IMR-90 (cell line): ENCODE measurements at regions not wholly inside any gene's neighbourhood (a gene's known extent, or its start where the extent isn't known, plus 50 kb on each side); places are given as distances from the start of the nearest gene placed in this dataset.
A peak's percentile ranks its signal among the peaks of the same experiment; 100 is the strongest.

Experiments used
- ATAC-seq: fragments of 200-7000 bp; cut with Tn5 transposase; 2 replicates; pipeline ENCODE4 v1.9.1; 2020; ENCODE audit warnings: low read depth, mild to moderate bottlenecking, moderate library complexity
- BruUV-seq: library from RNA; stranded (reverse); fragments of 400-500 nt; replicated peaks from 2 replicates; lab custom pipeline; 2021; lab: Mats Ljungman, UMichigan
- CTCF ChIA-PET: fragments of 300-600 bp; formaldehyde crosslinking; extraction: SDS; loops from one replicate; lab custom pipeline; 2021; ENCODE audit warnings: antibody characterized with exemption; lab: Yijun Ruan, JAX
- POLR2A ChIA-PET: fragments of 300-600 bp; sonication (Branson Sonifier 250); formaldehyde crosslinking; loops from one replicate; lab custom pipeline; 2022; ENCODE audit warnings: antibody characterized with exemption; ENCODE audit not compliant: unreplicated experiment; lab: Charles Lee
- DNase-seq: peaks from one replicate; pipeline ENCODE4 v3.0.0; 2013
- H2AFZ ChIP-seq: replicated peaks from 2 replicates; pipeline ENCODE3; 2013; ENCODE audit warnings: low read length, mild to moderate bottlenecking; ENCODE audit not compliant: poor library complexity
- H2AK5ac ChIP-seq: 2 replicates; pipeline ENCODE4 v1.6.1; 2013; ENCODE audit warnings: low read depth, low read length, inconsistent platforms
- H2AK9ac ChIP-seq: replicated peaks from 2 replicates; pipeline ENCODE3; 2013; ENCODE audit warnings: mild to moderate bottlenecking, low read depth, low read length, moderate library complexity; ENCODE audit not compliant: poor library complexity
- H2BK120ac ChIP-seq: 2 replicates; pipeline ENCODE4 v1.6.1; 2013; ENCODE audit warnings: low read depth, low read length, inconsistent platforms
- H2BK15ac ChIP-seq: 3 replicates; pipeline ENCODE4 v1.6.1; 2013; ENCODE audit warnings: low read depth, low read length, inconsistent platforms
- H2BK20ac ChIP-seq: 2 replicates; pipeline ENCODE4 v1.6.1; 2013; ENCODE audit warnings: low read depth, mild to moderate bottlenecking, inconsistent platforms, low read length, moderate library complexity
- H2BK5ac ChIP-seq: 2 replicates; pipeline ENCODE4 v1.6.1; 2013; ENCODE audit warnings: mild to moderate bottlenecking, low read depth, low read length, inconsistent platforms; ENCODE audit not compliant: poor library complexity, severe bottlenecking
- H3K14ac ChIP-seq: replicated peaks from 2 replicates; pipeline ENCODE4 v1.6.1; 2013; ENCODE audit warnings: low read depth, low read length, inconsistent platforms
- H3K18ac ChIP-seq: 2 replicates; pipeline ENCODE4 v1.6.1; 2013; ENCODE audit warnings: low read depth, low read length, control low read depth
- H3K23ac ChIP-seq: 2 replicates; pipeline ENCODE4 v1.6.1; 2013; ENCODE audit warnings: low read depth, low read length, inconsistent platforms
- H3K27ac ChIP-seq: 2 replicates; pipeline ENCODE4 v1.5.1; 2013; ENCODE audit warnings: mild to moderate bottlenecking, control low read depth, low read length; ENCODE audit not compliant: insufficient read depth
- H3K27me3 ChIP-seq: 2 replicates; pipeline ENCODE4 v1.6.1; 2013; ENCODE audit warnings: low read length; ENCODE audit not compliant: control insufficient read depth, insufficient read depth
- H3K36me3 ChIP-seq: 2 replicates; pipeline ENCODE4 v1.6.1; 2013; ENCODE audit warnings: low read length, mixed read lengths; ENCODE audit not compliant: control insufficient read depth, insufficient read depth
- H3K4ac ChIP-seq: 2 replicates; pipeline ENCODE4 v1.6.1; 2013; ENCODE audit warnings: low read depth, low read length, inconsistent platforms
- H3K4me1 ChIP-seq: 2 replicates; pipeline ENCODE4 v1.6.1; 2013; ENCODE audit warnings: low read length, mixed read lengths; ENCODE audit not compliant: control insufficient read depth, insufficient read depth
- H3K4me2 ChIP-seq: 2 replicates; pipeline ENCODE4 v1.6.1; 2013; ENCODE audit warnings: low read depth, mild to moderate bottlenecking, control low read depth, low read length, moderate library complexity
- H3K4me3 ChIP-seq: 2 replicates; pipeline ENCODE4 v1.5.1; 2013; ENCODE audit warnings: low read depth, mild to moderate bottlenecking, control low read depth, low read length, moderate library complexity; ENCODE audit not compliant: insufficient read depth
- H3K56ac ChIP-seq: 2 replicates; pipeline ENCODE4 v1.6.1; 2013; ENCODE audit warnings: low read length, inconsistent platforms; ENCODE audit not compliant: insufficient read depth; ENCODE audit errors: extremely low read depth
- H3K79me1 ChIP-seq, 2 experiments: 2 replicates each; pipeline ENCODE4 v1.6.1; 2013; ENCODE audit warnings: low read length in 2 of 2, inconsistent platforms in 1 of 2, low read depth in 1 of 2
- H3K9ac ChIP-seq: 2 replicates; pipeline ENCODE4 v1.6.1; 2013; ENCODE audit warnings: low read depth, low read length, control low read depth
- H3K9me1 ChIP-seq: 2 replicates; pipeline ENCODE4 v1.6.1; 2013; ENCODE audit warnings: low read length, inconsistent platforms; ENCODE audit not compliant: insufficient read depth
- H3K9me3 ChIP-seq: 2 replicates; pipeline ENCODE4 v1.6.1; 2013; ENCODE audit warnings: low read length; ENCODE audit not compliant: control insufficient read depth, insufficient read depth
- H4K20me1 ChIP-seq: 2 replicates; pipeline ENCODE4 v1.6.1; 2013; ENCODE audit warnings: low read length, inconsistent platforms; ENCODE audit not compliant: insufficient read depth
- H4K5ac ChIP-seq: 2 replicates; pipeline ENCODE4 v1.6.1; 2013; ENCODE audit warnings: mild to moderate bottlenecking, low read depth, low read length, control low read depth
- H4K8ac ChIP-seq, 2 experiments: 2 replicates each; pipeline ENCODE4 v1.6.1; 2013; ENCODE audit warnings: low read depth in 2 of 2, low read length in 2 of 2, control low read depth in 1 of 2, inconsistent platforms in 1 of 2
- H4K91ac ChIP-seq: 2 replicates; pipeline ENCODE4 v1.6.1; 2013; ENCODE audit warnings: low read depth, low read length, inconsistent platforms; ENCODE audit not compliant: insufficient read depth
- BHLHE40 ChIP-seq: fragments of 150-350 bp; IDR thresholded peaks from 2 replicates; pipeline ENCODE4 v1.6.1; 2016; ENCODE audit warnings: mild to moderate bottlenecking, low read depth, low read length
- CEBPB ChIP-seq: IDR thresholded peaks from 2 replicates; pipeline ENCODE4 v1.6.1; 2012; ENCODE audit warnings: low read depth, low read length, improper control_type of control experiment
- CHD1 ChIP-seq: IDR thresholded peaks from 2 replicates; pipeline ENCODE4 v1.6.1; 2012; ENCODE audit warnings: low read depth, low read length, improper control_type of control experiment
- MAFK ChIP-seq: IDR thresholded peaks from 2 replicates; pipeline ENCODE4 v1.6.1; 2012; ENCODE audit warnings: low read depth, low read length, improper control_type of control experiment
- POLR2A ChIP-seq: IDR thresholded peaks from 2 replicates; pipeline ENCODE4 v1.6.1; 2012; ENCODE audit warnings: mild to moderate bottlenecking, low read depth, low read length
- RAD21 ChIP-seq: IDR thresholded peaks from 2 replicates; pipeline ENCODE4 v1.6.1; 2012; ENCODE audit warnings: low read length, improper control_type of control experiment
- RCOR1 ChIP-seq: IDR thresholded peaks from 2 replicates; pipeline ENCODE4 v1.6.1; 2012; ENCODE audit warnings: mild to moderate bottlenecking, low read length, improper control_type of control experiment; ENCODE audit not compliant: insufficient replicate concordance
- RFX5 ChIP-seq: IDR thresholded peaks from 2 replicates; pipeline ENCODE4 v1.8.0; 2012; ENCODE audit warnings: low read depth, mild to moderate bottlenecking, low read length, moderate library complexity
- SMC3 ChIP-seq: fragments of 150-350 bp; IDR thresholded peaks from 2 replicates; pipeline ENCODE4 v1.6.1; 2016; ENCODE audit warnings: low read depth, mild to moderate bottlenecking, antibody characterized with exemption, low read length, moderate library complexity
- WGBS, 2 experiments: methylation state at CpG; one replicate each; pipeline versions ENCODE4 v1.1.5 to v1.1.7; 2013; ENCODE audit warnings: missing lambda C conversion rate in 2 of 2; ENCODE audit not compliant: insufficient read length in 1 of 2; ENCODE audit errors: extremely low coverage in 2 of 2; 5-methylcytosine and 5-hydroxymethylcytosine counted together
- dilution Hi-C: fragments of 300-500 bp; cut with HindIII; formaldehyde crosslinking; loops from one replicate; pipeline ENCODE4 v1.14.3; 2018; ENCODE audit warnings: low sequenced_read_pairs; ENCODE audit not compliant: unreplicated experiment
- in situ Hi-C: fragments of 300-500 bp; cut with MboI; formaldehyde crosslinking; loops from 3 replicates; pipeline ENCODE4 v1.14.3; 2019; ENCODE audit warnings: low sequenced_read_pairs, inconsistent platforms, mixed read lengths
- intact Hi-C: fragments of 100-400 bp; cut with micrococcal nuclease; formaldehyde crosslinking; loops from 2 replicates; pipeline ENCODE4 v1.10.0; 2022
- TF ChIP-seq, protein P1 (sequence below): conservative IDR thresholded peaks from 2 replicates; pipeline ENCODE4 v1.5.1; 2012; ENCODE audit warnings: mild to moderate bottlenecking, low read depth, low read length, improper control_type of control experiment
- TF ChIP-seq, protein P2 (sequence below): fragments of 150-350 bp; IDR thresholded peaks from 2 replicates; pipeline ENCODE4 v1.6.1; 2017; ENCODE audit warnings: mild to moderate bottlenecking, antibody characterized with exemption, low read length, low read depth
- TF ChIP-seq, protein P3 (sequence below): fragments of 150-350 bp; IDR thresholded peaks from 2 replicates; pipeline ENCODE4 v1.6.1; 2016; ENCODE audit warnings: low read depth, mild to moderate bottlenecking, low read length, moderate library complexity, borderline replicate concordance

DNA sequence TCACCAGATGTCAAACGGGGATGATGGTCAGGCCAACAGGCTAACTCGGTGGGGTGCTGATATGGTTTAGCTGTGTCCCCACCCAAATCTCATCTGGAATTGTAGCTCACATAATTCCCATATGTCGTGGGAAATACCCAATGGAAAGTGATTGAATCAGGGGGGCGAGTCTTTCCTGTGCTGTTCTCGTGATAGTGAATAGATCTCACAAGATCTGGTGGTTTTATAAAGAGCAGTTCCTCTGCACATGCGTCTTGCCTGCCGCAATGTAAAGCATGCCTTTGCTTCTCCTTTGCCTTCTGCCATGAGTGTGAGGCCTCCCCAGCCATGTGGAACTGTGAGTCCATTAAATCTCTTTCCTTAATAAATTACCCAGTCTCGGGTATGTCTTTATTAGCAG lies 74.4 kb upstream of the YWHAQ start:
- no peak overlapping the region for H3K56ac ChIP-seq
- H4K91ac ChIP-seq, result no peak overlapping the region
- ATAC-seq (no peak), DNase-seq (no peak)
- H3K23ac ChIP-seq, result no peak overlapping the region
- H3K4ac ChIP-seq, result no peak overlapping the region; the same call in 1 of the 2 replicates
- BruUV-seq, result no TSS peak
- H2AFZ ChIP-seq, result no peak overlapping the region
- WGBS, 2 experiments, result no CpG with 5 or more reads among the region's 8 CpGs
- intact Hi-C loops, result no loop called here
- CTCF ChIA-PET, result no interaction called here
- H3K79me1 ChIP-seq, result 0 out of 4 replicates have a peak, but pooled peaks cover 0 to 3% of the 10 kb centered on the region in 2 experiments
- no peak overlapping the region for H4K8ac ChIP-seq
- H3K36me3 ChIP-seq, result no peaks in the 10 kb centered on the region
- H3K27me3 ChIP-seq, result no peaks in the 10 kb centered on the region
- no peak overlapping the region for H3K14ac ChIP-seq
- H3K27ac ChIP-seq, result no peak overlapping the region
- H3K4me3 ChIP-seq, result no peak overlapping the region
- no peak overlapping the region for H2BK15ac ChIP-seq
- peaks cover 12% of the 10 kb centered on the region for H3K4me1 ChIP-seq
- H2BK120ac ChIP-seq, result no peak overlapping the region
- POLR2A ChIA-PET, result no interaction called here
- peak overlapping the region; percentile 60; the same call in 1 of the 2 replicates for H2AK5ac ChIP-seq
- no peak overlapping the region for H2BK5ac ChIP-seq
- no peak overlapping the region for H2BK20ac ChIP-seq
- TF ChIP-seq RFX5 (no peak), POLR2A (no peak), MAFK (no peak), CEBPB (no peak), RCOR1 (no peak), SMC3 (no peak), RAD21 (no peak), BHLHE40 (no peak), CHD1 (no peak)
- TF ChIP-seq, protein P1, sequence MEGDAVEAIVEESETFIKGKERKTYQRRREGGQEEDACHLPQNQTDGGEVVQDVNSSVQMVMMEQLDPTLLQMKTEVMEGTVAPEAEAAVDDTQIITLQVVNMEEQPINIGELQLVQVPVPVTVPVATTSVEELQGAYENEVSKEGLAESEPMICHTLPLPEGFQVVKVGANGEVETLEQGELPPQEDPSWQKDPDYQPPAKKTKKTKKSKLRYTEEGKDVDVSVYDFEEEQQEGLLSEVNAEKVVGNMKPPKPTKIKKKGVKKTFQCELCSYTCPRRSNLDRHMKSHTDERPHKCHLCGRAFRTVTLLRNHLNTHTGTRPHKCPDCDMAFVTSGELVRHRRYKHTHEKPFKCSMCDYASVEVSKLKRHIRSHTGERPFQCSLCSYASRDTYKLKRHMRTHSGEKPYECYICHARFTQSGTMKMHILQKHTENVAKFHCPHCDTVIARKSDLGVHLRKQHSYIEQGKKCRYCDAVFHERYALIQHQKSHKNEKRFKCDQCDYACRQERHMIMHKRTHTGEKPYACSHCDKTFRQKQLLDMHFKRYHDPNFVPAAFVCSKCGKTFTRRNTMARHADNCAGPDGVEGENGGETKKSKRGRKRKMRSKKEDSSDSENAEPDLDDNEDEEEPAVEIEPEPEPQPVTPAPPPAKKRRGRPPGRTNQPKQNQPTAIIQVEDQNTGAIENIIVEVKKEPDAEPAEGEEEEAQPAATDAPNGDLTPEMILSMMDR, result no peak
- TF ChIP-seq, protein P2, sequence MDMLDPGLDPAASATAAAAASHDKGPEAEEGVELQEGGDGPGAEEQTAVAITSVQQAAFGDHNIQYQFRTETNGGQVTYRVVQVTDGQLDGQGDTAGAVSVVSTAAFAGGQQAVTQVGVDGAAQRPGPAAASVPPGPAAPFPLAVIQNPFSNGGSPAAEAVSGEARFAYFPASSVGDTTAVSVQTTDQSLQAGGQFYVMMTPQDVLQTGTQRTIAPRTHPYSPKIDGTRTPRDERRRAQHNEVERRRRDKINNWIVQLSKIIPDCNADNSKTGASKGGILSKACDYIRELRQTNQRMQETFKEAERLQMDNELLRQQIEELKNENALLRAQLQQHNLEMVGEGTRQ, result no peak
- TF ChIP-seq, protein P3, sequence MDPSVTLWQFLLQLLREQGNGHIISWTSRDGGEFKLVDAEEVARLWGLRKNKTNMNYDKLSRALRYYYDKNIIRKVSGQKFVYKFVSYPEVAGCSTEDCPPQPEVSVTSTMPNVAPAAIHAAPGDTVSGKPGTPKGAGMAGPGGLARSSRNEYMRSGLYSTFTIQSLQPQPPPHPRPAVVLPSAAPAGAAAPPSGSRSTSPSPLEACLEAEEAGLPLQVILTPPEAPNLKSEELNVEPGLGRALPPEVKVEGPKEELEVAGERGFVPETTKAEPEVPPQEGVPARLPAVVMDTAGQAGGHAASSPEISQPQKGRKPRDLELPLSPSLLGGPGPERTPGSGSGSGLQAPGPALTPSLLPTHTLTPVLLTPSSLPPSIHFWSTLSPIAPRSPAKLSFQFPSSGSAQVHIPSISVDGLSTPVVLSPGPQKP, result no peak
- no peak overlapping the region for H3K9ac ChIP-seq
- H3K4me2 ChIP-seq, result no peak overlapping the region
- dilution Hi-C loops, result no loop called here
- in situ Hi-C loops, result no loop called here
- H3K18ac ChIP-seq, result no peak overlapping the region
- no peak overlapping the region for H4K5ac ChIP-seq
- peaks cover 3% of the 10 kb centered on the region; the same call in 1 of the 2 replicates for H4K20me1 ChIP-seq
- H3K9me1 ChIP-seq, result peaks cover 22% of the 10 kb centered on the region
- H2AK9ac ChIP-seq, result peak overlapping the region; percentile 3
- H3K9me3 ChIP-seq, result no peaks in the 10 kb centered on the region
